ENCODE measurements at regions not wholly inside any gene's neighbourhood (a gene's known extent, or its start where the extent isn't known, plus 50 kb on each side); places are given as distances from the start of the nearest gene placed in this dataset.
"Not testable (repeated sequence)": the region's sequence is repeated elsewhere in the genome, so short reads cannot be mapped to it uniquely, and the experiment has no call there.

GRCh38 chr2:122029945-122030344 lies 274.5 kb downstream of the TSN start:
- no peak for DNase-seq (ENCODE audit: low spot score)
- intact Hi-C loops (cut with DNase I), result no loop called here

DNA sequence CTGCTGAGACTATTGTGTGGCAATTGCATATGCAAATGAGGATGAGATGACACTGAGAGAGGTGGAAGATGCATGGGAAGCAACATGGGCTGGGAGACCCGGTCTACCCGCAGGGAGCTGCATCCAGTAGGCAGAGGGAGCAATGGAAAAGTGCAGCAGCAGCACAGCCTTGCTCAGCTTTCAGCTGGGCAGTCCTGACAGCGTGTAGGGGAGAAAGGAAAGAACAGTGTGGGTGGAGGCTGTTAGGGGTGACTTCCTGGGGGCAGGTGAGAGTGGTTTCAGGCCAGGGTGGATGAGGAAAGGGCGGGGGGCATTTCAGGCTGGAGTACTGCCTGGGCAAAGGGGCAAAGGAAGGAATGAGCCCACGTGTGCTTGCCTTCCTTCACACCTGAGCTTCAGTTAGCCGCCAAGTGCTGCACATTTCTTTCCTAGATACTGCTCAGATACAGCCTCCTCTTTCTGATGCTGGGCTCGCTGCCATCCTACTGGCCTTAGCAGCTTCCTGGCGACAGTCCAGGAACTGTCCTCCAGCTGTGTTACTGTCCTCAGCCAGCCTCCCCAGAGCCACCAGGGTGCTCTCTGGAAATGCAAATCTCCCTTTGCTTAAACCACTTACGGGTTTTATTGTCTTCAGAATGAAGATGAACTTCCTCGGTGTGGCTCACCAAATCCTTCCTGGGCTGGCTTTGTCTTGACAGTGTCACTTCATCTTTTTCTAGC lies 276.3 kb downstream of the TSN start:
- intact Hi-C loops (cut with DNase I), result no loop called here

DNA sequence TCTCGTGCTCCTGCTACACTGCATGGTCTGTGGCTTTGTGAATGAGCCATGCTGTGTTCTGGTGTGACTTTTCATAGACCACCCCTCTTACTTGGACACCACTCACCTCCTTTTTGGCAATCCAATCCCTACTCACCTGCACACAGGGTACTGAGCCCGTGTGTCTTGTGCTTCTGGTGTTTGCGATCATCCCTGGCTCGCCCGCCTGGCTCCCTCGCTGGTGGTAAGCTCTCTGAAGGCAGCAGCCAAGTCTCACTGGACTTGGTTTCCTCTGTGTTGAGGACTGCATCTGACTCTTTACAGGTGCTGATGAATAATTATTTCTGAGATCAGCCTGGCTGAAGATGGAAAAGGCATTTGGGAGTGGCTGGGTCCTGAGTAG lies 276.8 kb downstream of the TSN start:
- intact Hi-C loops (cut with DNase I), result no loop called here
- no peak for DNase-seq (ENCODE audit: low spot score)

More for the DNA sequence above, 276.3 kb downstream of the TSN start:
- DNase-seq (ENCODE audit: low spot score), result no peak

- intact Hi-C loops (cut with DNase I), result no loop called here
- DNase-seq (ENCODE audit: low spot score), result no peak
Observed at GRCh38 chr2:122033778-122034177, 278.3 kb downstream of the TSN start.

GRCh38 chr2:122034344-122034743 lies 278.9 kb downstream of the TSN start:
- intact Hi-C loops (cut with DNase I), result no loop called here
- no peak for DNase-seq (ENCODE audit: low spot score)

DNA sequence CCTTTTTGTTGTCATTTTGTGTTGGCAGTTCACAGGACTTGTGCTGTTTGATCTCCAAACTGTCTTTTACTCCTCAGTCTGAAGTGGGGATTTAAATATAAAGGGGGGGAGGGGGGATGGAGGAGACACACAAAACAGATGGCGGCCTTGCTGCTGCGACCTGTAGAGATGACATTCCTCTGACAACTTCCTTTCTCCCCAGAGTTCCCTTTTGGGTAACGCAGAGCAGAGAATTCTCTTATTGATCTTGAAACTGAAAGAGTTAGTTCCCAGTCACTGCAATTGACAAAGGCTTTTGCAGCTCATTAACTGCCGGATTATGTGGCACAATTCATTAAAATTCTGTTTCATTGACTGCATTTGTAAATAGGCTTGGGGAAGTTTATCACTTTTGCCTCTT lies 279.3 kb downstream of the TSN start:
- DNase-seq (ENCODE audit: low spot score), result no peak
- intact Hi-C loops (cut with DNase I), result no loop called here

GRCh38 chr2:122038816-122039215 lies 283.4 kb downstream of the TSN start:
- intact Hi-C loops (cut with DNase I), result not testable (repeated sequence)

DNA sequence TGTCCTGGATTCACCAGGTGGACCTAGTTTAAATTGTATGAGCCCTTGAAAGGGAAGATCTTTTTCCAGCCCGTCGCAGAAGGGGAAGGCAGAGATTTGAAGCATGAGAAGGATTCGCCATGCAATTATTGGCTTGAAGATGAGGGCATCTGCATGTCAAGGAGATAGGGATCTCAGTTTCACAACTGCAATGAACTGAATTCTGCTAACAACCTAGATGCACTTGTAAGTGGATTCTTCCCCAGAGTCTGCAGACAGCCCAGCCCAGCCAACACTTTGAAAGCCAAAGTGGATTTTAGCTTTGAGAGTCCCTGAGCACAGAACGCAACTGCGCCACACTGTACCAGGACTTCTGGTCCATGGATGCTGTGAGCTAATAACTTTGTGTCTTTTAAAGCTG lies 286.0 kb downstream of the TSN start:
- no peak for DNase-seq (ENCODE audit: low spot score)
- intact Hi-C loops (cut with DNase I), result no loop called here

More at GRCh38 chr2:122038816-122039215, 283.4 kb downstream of the TSN start:
- DNase-seq (ENCODE audit: low spot score), result not testable (repeated sequence)

GRCh38 chr2:122051659-122052058 lies 296.2 kb downstream of the TSN start:
- DNase-seq (ENCODE audit: low spot score); intact Hi-C loops (cut with DNase I): not testable (repeated sequence)

DNA sequence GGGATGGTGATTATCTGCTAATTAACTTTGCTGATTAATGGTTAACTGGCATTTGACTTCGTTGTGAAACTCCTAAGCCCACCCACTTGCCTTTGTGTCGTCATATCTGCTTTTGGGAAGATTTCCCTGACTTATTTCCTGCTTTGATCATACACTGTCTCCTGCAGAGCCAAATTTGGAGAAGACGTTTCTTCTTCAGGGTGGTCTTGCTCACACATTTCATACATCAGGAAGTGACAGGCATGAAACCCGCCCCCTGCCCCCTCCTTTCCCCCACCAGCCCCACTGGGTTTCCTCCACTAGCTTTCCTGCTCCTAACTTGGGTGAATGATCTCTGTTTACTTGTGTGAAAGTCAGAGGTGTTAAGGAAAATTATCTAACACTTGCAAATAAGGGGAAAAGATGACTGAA lies 300.1 kb downstream of the TSN start:
- no peak for DNase-seq (ENCODE audit: low spot score)
- intact Hi-C loops (cut with DNase I), result no loop called here

DNA sequence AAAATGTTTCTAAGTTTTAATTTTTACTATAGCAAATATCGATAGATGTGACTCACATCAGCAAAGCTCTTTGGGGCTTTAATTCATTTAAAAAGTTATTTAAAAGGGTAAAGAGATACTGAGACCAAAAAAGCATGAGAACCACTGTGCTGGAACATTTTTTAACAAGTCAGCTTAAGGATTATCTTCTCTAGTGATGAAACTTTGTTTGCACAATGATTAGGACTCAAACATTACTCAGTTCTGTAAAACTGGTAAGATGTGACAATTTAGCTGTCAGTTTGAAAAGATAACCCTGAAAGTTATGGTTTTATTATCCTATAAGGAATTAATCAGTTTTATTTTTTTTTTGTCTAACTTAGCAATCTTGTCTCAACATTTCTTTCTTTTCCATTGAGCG lies 301.4 kb downstream of the TSN start:
- intact Hi-C loops (cut with DNase I), result no loop called here
- no peak for DNase-seq (ENCODE audit: low spot score)

- no peak for DNase-seq (ENCODE audit: low spot score)
- intact Hi-C loops (cut with DNase I), result no loop called here
Observed at GRCh38 chr2:122061206-122061605, 305.8 kb downstream of the TSN start.

GRCh38 chr2:122061831-122062230 lies 306.4 kb downstream of the TSN start:
- intact Hi-C loops (cut with DNase I), result no loop called here
- DNase-seq (ENCODE audit: low spot score), result no peak

DNA sequence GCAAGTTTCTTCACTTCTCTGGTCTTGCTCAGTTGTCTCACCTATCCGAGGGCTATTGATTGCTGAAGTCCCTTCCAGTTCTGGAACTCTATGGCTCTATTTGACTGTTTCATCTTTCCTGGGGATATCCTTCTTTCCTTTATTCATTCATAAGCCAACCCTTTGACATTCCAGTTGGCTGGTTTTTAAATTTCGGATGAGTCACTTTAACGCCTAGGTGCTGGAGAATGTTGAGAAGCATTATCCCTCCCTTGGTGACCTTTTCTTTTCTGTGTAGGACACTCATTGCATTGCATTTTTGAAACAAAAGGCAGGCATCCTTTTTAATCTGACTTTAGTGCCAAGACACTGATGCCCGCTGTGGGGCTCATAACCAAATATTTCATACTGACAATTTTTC lies 307.1 kb downstream of the TSN start:
- intact Hi-C loops (cut with DNase I), result no loop called here
- DNase-seq (ENCODE audit: low spot score), result no peak

- intact Hi-C loops (cut with DNase I), result no loop called here
- DNase-seq (ENCODE audit: low spot score), result no peak
Observed at GRCh38 chr2:122063716-122064115, 308.3 kb downstream of the TSN start.

DNA sequence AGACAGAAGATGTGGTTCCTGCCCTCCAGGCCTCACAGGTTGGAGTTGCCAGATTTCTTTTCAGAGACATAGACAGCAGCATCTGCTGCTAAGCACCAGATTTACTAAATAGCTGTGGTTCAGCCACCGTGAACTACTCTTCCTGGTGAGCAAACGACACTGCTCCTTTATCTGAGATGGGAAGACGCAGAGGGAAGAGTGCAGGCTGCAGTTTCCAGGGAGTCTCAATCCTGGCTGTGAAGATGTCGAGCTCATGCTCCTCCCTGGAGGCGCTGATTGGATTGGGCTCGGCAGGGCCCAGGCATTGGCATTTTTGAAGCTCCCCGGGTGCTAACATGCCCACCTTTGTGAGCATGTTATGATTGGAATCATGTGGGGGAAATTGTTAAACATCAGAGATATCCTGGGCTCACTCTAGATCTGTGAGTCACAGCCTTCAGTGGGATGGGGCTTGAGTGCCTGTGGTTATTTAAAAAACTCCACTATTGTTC lies 314.8 kb downstream of the TSN start:
- intact Hi-C loops (cut with DNase I), result no loop called here
- DNase-seq (ENCODE audit: low spot score), result no peak

GRCh38 chr2:122072666-122073065 lies 317.2 kb downstream of the TSN start:
- no peak for DNase-seq (ENCODE audit: low spot score)
- intact Hi-C loops (cut with DNase I), result no loop called here

DNA sequence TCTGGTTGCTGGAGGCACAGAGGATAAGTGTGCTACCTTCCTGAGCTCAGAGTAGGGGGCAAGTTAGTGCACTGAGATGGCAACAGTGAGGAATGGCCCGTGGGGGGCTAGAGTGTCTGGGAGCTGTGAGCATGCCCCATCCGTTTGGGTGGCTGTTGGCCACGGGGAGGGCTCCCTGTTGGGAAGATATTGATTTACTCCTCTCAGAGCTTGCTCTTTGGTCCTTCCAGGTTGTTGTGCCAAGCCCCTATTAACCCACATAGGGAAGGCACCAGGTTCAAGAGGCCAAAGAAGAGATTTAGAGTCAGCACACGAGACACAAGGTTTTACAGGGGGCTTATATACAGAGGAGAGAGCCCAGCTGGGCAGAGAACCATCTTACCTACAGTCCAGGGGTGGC lies 318.8 kb downstream of the TSN start:
- intact Hi-C loops (cut with DNase I), result no loop called here
- DNase-seq (ENCODE audit: low spot score), result no peak

- DNase-seq (ENCODE audit: low spot score), result no peak
- intact Hi-C loops (cut with DNase I), result no loop called here
Observed at GRCh38 chr2:122075381-122075780, 319.9 kb downstream of the TSN start.

- no peak for DNase-seq (ENCODE audit: low spot score)
- intact Hi-C loops (cut with DNase I), result no loop called here
Observed at GRCh38 chr2:122077114-122077513, 321.7 kb downstream of the TSN start.

DNA sequence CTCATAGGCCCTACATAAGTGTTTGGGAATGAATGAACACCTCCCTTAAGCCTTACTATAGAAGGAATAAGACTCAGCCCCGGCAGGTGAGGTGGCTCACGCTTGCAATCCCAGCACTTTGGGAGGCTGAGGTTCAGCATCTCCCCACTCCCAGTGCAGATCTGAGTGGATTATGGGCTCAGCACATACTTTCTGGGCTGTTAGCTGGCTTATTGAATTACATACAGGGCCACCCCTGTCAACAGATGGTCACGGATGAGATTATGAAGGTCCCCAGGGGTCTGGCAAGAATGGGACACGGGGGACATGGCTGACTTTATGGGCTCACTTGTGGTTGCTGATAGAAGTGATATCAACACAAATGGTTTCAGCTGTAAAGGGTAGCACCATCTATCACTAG lies 322.3 kb downstream of the TSN start:
- intact Hi-C loops (cut with DNase I), result no loop called here
- no peak for DNase-seq (ENCODE audit: low spot score)

DNA sequence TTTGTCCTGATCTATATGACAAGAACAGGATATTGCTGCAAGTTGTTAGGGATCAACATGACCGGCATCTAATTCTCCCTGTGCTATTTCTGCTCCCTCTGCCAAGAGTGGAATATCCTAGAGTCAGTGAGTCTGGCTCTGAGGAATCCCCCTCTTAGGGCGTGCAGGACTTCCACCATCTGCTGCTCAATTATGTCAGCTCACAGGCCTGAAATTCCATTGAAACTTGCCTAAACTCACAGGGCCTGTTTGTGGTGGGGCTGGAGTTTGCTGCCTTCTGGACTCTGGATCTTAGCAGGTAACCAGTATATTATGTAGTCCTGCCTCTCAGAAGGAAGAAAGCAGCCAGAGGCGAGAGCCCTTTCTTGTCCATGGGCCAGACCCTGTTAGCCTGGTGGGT lies 323.0 kb downstream of the TSN start:
- no peak for DNase-seq (ENCODE audit: low spot score)
- intact Hi-C loops (cut with DNase I), result no loop called here

Data from posterior vena cava (tissue), 2 donors.